Keratinocyte (primary cell): ENCODE measurements at regions not wholly inside any gene's neighbourhood (a gene's known extent, or its start where the extent isn't known, plus 50 kb on each side); places are given as distances from the start of the nearest gene placed in this dataset.

Experiments
- DNase-seq: peaks from one replicate; pipeline ENCODE4 v3.0.0-alpha.2; 2011; ENCODE audit warnings: low read depth, missing footprints, low spot score
- FAIRE-seq: peaks from 2 replicates; lab custom pipeline; 2011; peaks lifted over from hg19 to GRCh38; lab: Jason Lieb, UNC
- H2AFZ ChIP-seq: 2 replicates; pipeline ENCODE4 v1.6.0; 2012; ENCODE audit warnings: low read length, control low read depth, inconsistent platforms; ENCODE audit not compliant: control insufficient read depth
- H3K27ac ChIP-seq: 2 replicates; pipeline ENCODE4 v1.5.1; 2011; ENCODE audit warnings: low read length; ENCODE audit not compliant: control insufficient read depth, insufficient read depth
- H3K27me3 ChIP-seq: 3 replicates; pipeline ENCODE4 v1.6.0; 2011; ENCODE audit warnings: low read length; ENCODE audit not compliant: control insufficient read depth, insufficient read depth; ENCODE audit errors: extremely low read depth
- H3K36me3 ChIP-seq, 2 experiments: 2 replicates in 1 of 2; 3 replicates in 1 of 2; pipeline ENCODE4 v1.5.1; 2011; ENCODE audit warnings: low read length in 2 of 2, mild to moderate bottlenecking in 1 of 2; ENCODE audit not compliant: control insufficient read depth in 2 of 2, insufficient read depth in 2 of 2; ENCODE audit errors: extremely low read depth in 1 of 2
- H3K4me1 ChIP-seq: 3 replicates; pipeline ENCODE4 v1.5.1; 2011; ENCODE audit warnings: low read length; ENCODE audit not compliant: control insufficient read depth, insufficient read depth; ENCODE audit errors: extremely low read depth
- H3K4me2 ChIP-seq: 3 replicates; pipeline ENCODE4 v1.6.0; 2011; ENCODE audit warnings: low read depth, low read length; ENCODE audit not compliant: control insufficient read depth, insufficient read depth; ENCODE audit errors: extremely low read depth
- H3K4me3 ChIP-seq, 3 experiments: fragments of 200-600 bp in 1 of 3; sonication (generic) in 1 of 3; 2 replicates in 2 of 3; 3 replicates in 1 of 3; pipeline ENCODE4 v1.5.1; 2011 to 2016; ENCODE audit warnings: low read length in 3 of 3, mild to moderate bottlenecking in 3 of 3, control low read depth in 2 of 3, inconsistent platforms in 1 of 3, low read depth in 1 of 3, mixed read lengths in 1 of 3, mixed run types in 1 of 3, moderate library complexity in 1 of 3; ENCODE audit not compliant: control insufficient read depth in 2 of 3, insufficient read depth in 2 of 3; ENCODE audit errors: extremely low read depth in 1 of 3
- H3K79me2 ChIP-seq: 2 replicates; pipeline ENCODE4 v1.6.0; 2012; ENCODE audit warnings: low read length; ENCODE audit not compliant: control insufficient read depth, insufficient read depth
- H3K9ac ChIP-seq: 3 replicates; pipeline ENCODE4 v1.6.0; 2011; ENCODE audit warnings: low read length; ENCODE audit not compliant: control insufficient read depth, insufficient read depth; ENCODE audit errors: extremely low read depth
- H3K9me1 ChIP-seq: 3 replicates; pipeline ENCODE4 v1.6.0; 2011; ENCODE audit warnings: low read length; ENCODE audit not compliant: control insufficient read depth, insufficient read depth; ENCODE audit errors: extremely low read depth
- H3K9me3 ChIP-seq: 2 replicates; pipeline ENCODE4 v1.5.1; 2012; ENCODE audit warnings: low read depth, low read length; ENCODE audit not compliant: control insufficient read depth
- H4K20me1 ChIP-seq: 3 replicates; pipeline ENCODE4 v1.6.0; 2011; ENCODE audit warnings: low read length; ENCODE audit not compliant: control insufficient read depth, insufficient read depth; ENCODE audit errors: extremely low read depth
- EZH2 ChIP-seq: IDR thresholded peaks from one replicate; pipeline ENCODE4 v1.6.1; 2012; ENCODE audit warnings: inconsistent platforms, mild to moderate bottlenecking, low read length, moderate library complexity
- dilution Hi-C: fragments of 300-500 bp; cut with MboI; formaldehyde crosslinking; loops from one replicate; pipeline ENCODE4 v1.7.0; 2020; ENCODE audit warnings: low sequenced_read_pairs; ENCODE audit not compliant: extremely low pct_ligation_motif_present
- TF ChIP-seq, protein P1 (sequence below), 3 experiments: IDR thresholded peaks in 1 of 3; conservative IDR thresholded peaks in 1 of 3; optimal IDR thresholded peaks in 1 of 3; 2 replicates in 2 of 3; 3 replicates in 1 of 3; pipeline versions ENCODE3 to v1.5.1; 2011; ENCODE audit warnings: low read length in 3 of 3, mild to moderate bottlenecking in 3 of 3, moderate library complexity in 2 of 3, control low read depth in 1 of 3, inconsistent platforms in 1 of 3; ENCODE audit not compliant: insufficient read depth in 2 of 3; ENCODE audit errors: extremely low read depth in 1 of 3

DNA sequence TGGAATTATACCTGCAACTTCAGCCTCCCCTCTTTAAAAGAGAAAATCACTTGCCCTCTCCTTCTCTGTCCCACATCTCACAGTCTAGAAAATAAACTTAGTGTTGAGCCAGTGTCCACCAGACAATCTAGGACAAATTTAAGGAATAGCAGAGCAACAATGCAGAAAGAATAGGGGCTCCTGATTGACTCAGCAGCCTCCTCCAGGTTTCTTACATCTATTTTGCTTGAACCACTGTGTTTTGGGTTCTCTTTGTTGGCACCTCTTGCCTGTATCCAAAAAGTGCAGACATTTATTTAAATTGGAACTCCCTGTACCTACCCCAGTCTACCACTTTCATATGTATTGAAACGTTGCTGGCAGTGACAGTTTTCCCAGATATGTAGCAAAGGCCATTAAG is 133.7 kb upstream of the HSF2 start:
- Histone ChIP-seq H3K9ac (no peak overlapping the region), H3K36me3 (no peaks in the 10 kb centered on the region), H3K79me2 (no peaks in the 10 kb centered on the region), H3K9me3 (no peaks in the 10 kb centered on the region), H3K27me3 (no peaks in the 10 kb centered on the region), H3K4me3 (no peak overlapping the region), H3K9me1 (no peaks in the 10 kb centered on the region), H2AFZ (no peak overlapping the region), H3K4me1 (no peaks in the 10 kb centered on the region), H3K27ac (no peak overlapping the region), H4K20me1 (no peaks in the 10 kb centered on the region), H3K4me2 (no peak overlapping the region)
- no peak for TF ChIP-seq EZH2
- TF ChIP-seq, protein P1, sequence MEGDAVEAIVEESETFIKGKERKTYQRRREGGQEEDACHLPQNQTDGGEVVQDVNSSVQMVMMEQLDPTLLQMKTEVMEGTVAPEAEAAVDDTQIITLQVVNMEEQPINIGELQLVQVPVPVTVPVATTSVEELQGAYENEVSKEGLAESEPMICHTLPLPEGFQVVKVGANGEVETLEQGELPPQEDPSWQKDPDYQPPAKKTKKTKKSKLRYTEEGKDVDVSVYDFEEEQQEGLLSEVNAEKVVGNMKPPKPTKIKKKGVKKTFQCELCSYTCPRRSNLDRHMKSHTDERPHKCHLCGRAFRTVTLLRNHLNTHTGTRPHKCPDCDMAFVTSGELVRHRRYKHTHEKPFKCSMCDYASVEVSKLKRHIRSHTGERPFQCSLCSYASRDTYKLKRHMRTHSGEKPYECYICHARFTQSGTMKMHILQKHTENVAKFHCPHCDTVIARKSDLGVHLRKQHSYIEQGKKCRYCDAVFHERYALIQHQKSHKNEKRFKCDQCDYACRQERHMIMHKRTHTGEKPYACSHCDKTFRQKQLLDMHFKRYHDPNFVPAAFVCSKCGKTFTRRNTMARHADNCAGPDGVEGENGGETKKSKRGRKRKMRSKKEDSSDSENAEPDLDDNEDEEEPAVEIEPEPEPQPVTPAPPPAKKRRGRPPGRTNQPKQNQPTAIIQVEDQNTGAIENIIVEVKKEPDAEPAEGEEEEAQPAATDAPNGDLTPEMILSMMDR (optimal IDR thresholded peaks at IDR 0.05 in 1 of 3, IDR thresholded peaks at IDR 0.05 in 1 of 3, conservative IDR thresholded peaks at IDR 0.05 in 1 of 3; ENCODE audit: extremely low read depth in 1 of 3, insufficient read depth in 2 of 3, low read length in 3 of 3) = no peak
- dilution Hi-C loops = no loop called here
- no peak for FAIRE-seq
- no peak for DNase-seq

- no peak overlapping the region for H3K4me3 ChIP-seq
- DNase-seq (no peak), FAIRE-seq (no peak)
- H3K27me3 ChIP-seq = no peaks in the 10 kb centered on the region
- H3K9ac ChIP-seq = no peak overlapping the region
- no peak overlapping the region for H3K27ac ChIP-seq
- dilution Hi-C loops = no loop called here
- H3K9me3 ChIP-seq = no peaks in the 10 kb centered on the region
- H3K36me3 ChIP-seq = no peaks in the 10 kb centered on the region
- no peaks in the 10 kb centered on the region for H3K9me1 ChIP-seq
- no peak overlapping the region for H3K4me2 ChIP-seq
- TF ChIP-seq EZH2 = no peak
- TF ChIP-seq, protein P1 (optimal IDR thresholded peaks at IDR 0.05 in 1 of 3, IDR thresholded peaks at IDR 0.05 in 1 of 3, conservative IDR thresholded peaks at IDR 0.05 in 1 of 3; ENCODE audit: extremely low read depth in 1 of 3, insufficient read depth in 2 of 3, low read length in 3 of 3) = no peak
- no peak overlapping the region for H2AFZ ChIP-seq
- no peaks in the 10 kb centered on the region for H3K79me2 ChIP-seq
- H4K20me1 ChIP-seq = no peaks in the 10 kb centered on the region
- H3K4me1 ChIP-seq = no peaks in the 10 kb centered on the region
Measured at GRCh38 chr6:122268394-122268793, 131.1 kb upstream of the HSF2 start.
